ENCODE measurements at regions not wholly inside any gene's neighbourhood (a gene's known extent, or its start where the extent isn't known, plus 50 kb on each side); places are given as distances from the start of the nearest gene placed in this dataset.

- H3K27me3 ChIP-seq = no peaks in the 10 kb centered on the region
- H3K4me1 ChIP-seq = no peaks in the 10 kb centered on the region
- no peak for TF ChIP-seq CTCF (IDR thresholded peaks at IDR 0.05)
- intact Hi-C loops (cut with DNase I) = no loop called here
- no peaks in the 10 kb centered on the region for H3K36me3 ChIP-seq
- H3K27ac ChIP-seq = no peak overlapping the region
- 72 to 79% methylated on average over 2 of the region's 2 CpGs for WGBS, 2 donors
- peaks cover 0 to 21% (median 0%) of the 10 kb centered on the region in 11 donors for H3K9me3 ChIP-seq
- DNase-seq = no peak
- H3K4me3 ChIP-seq = no peak overlapping the region
- ATAC-seq = no peak
These were observed 314.4 kb downstream of the AASDHPPT start for GRCh38 chr11:106391771-106392420.

GRCh38 chr11:106395716-106396349 lies 318.4 kb downstream of the AASDHPPT start:
- no peak for TF ChIP-seq CTCF (IDR thresholded peaks at IDR 0.05)
- Histone ChIP-seq H3K9me3 (peaks cover 0 to 19% (median 0%) of the 10 kb centered on the region in 11 donors), H3K36me3 (no peaks in the 10 kb centered on the region), H3K4me3 (no peak overlapping the region), H3K27me3 (no peaks in the 10 kb centered on the region), H3K4me1 (no peaks in the 10 kb centered on the region), H3K27ac (no peak overlapping the region)
- intact Hi-C loops (cut with DNase I) = no loop called here
- no peak for DNase-seq
- no peak for ATAC-seq
- 90 to 95% methylated on average over 10 of the region's 10 CpGs for WGBS, 2 donors

- DNase-seq (no peak), ATAC-seq (no peak)
- intact Hi-C loops (cut with DNase I) = no loop called here
- Histone ChIP-seq H3K27ac (no peak overlapping the region), H3K4me1 (no peaks in the 10 kb centered on the region), H3K36me3 (no peaks in the 10 kb centered on the region), H3K4me3 (no peak overlapping the region), H3K9me3 (peaks cover 0 to 19% (median 0%) of the 10 kb centered on the region in 11 donors), H3K27me3 (no peaks in the 10 kb centered on the region)
- TF ChIP-seq CTCF (IDR thresholded peaks at IDR 0.05) = no peak
- 81 to 83% methylated on average over 9 of the region's 9 CpGs for WGBS, 2 donors
These were observed 320.5 kb downstream of the AASDHPPT start for GRCh38 chr11:106397787-106398501.

DNA sequence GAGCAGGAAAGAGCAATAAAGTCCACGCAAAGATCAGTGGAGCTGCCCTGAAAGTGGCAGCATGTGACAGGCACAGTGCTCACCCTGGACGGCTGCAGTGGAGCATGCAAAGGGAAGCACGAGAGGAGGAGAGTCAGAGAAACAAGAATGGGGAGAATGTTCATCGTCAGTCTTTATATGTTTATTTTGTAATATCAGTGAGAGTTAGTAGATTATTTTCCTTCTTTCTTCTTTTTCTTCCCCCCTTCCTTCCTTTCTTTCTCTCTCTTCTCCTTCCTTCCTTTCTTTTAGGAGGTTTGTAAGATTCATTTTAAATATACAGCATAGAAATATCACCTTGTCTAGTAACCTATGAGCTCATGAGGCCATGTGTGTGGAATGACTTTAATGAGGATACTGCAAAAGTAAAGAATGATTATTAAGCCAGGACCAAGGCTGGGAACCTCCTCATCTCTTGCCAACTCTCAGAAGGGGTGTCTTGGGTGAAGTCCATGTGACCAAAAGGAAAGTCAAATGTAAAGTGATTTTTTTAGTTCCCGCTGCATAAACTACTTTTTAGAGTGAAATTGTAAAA lies 321.1 kb downstream of the AASDHPPT start:
- intact Hi-C loops (cut with DNase I) = no loop called here
- no peaks in the 10 kb centered on the region for H3K36me3 ChIP-seq
- H3K4me3 ChIP-seq = no peak overlapping the region
- no peak for TF ChIP-seq CTCF (IDR thresholded peaks at IDR 0.05)
- no peaks in the 10 kb centered on the region for H3K4me1 ChIP-seq
- H3K9me3 ChIP-seq = peaks cover 0 to 19% (median 0%) of the 10 kb centered on the region in 11 donors
- no peaks in the 10 kb centered on the region for H3K27me3 ChIP-seq
- DNase-seq = no peak
- WGBS, 2 donors = 56 to 58% methylated on average over 5 of the region's 5 CpGs
- H3K27ac ChIP-seq = no peak overlapping the region
- no peak for ATAC-seq
